CD4-positive, alpha-beta T cell treated with Interleukin-6 for 4 hours (primary cell): ENCODE measurements at regions not wholly inside any gene's neighbourhood (a gene's known extent, or its start where the extent isn't known, plus 50 kb on each side); places are given as distances from the start of the nearest gene placed in this dataset.

Experiments used
- DNase-seq: peaks from one replicate; pipeline ENCODE4 v3.0.0-alpha.2; 2020; ENCODE audit warnings: mixed read lengths

- no peak for DNase-seq
Observed at GRCh38 chr7:45973725-45974532, 52.9 kb upstream of the IGFBP3 start.

GRCh38 chr7:45972629-45973312, 51.7 kb upstream of the IGFBP3 start:
- no peak for DNase-seq

- DNase-seq = no peak
Observed at GRCh38 chr7:45971661-45972175, 50.6 kb upstream of the IGFBP3 start.

- DNase-seq = no peak
Observed at GRCh38 chr7:45971171-45971570, 50.1 kb upstream of the IGFBP3 start.
